OCI-LY7 (cell line): ENCODE measurements at regions not wholly inside any gene's neighbourhood (a gene's known extent, or its start where the extent isn't known, plus 50 kb on each side); places are given as distances from the start of the nearest gene placed in this dataset.

Source experiments
- CTCF ChIP-seq: fragments of 200-600 bp; sonication (generic); conservative IDR thresholded peaks from 2 replicates; pipeline ENCODE4 v1.5.1; 2014; ENCODE audit warnings: mild to moderate bottlenecking, antibody characterized with exemption, low read length, moderate library complexity, mixed read lengths
- EZH2phosphoT487 ChIP-seq: fragments of 200-600 bp; sonication (generic); IDR thresholded peaks from 2 replicates; pipeline ENCODE4 v1.6.1; 2018; ENCODE audit warnings: low read depth, borderline replicate concordance, mild to moderate bottlenecking, mixed run types, antibody characterized with exemption, low read length, moderate library complexity, mixed read lengths

- TF ChIP-seq CTCF (no peak), EZH2phosphoT487 (no peak)
These were observed 659.4 kb downstream of the TBC1D22A start for GRCh38 chr22:47421846-47422245.
